Loucy (cell line): ENCODE measurements at regions not wholly inside any gene's neighbourhood (a gene's known extent, or its start where the extent isn't known, plus 50 kb on each side); places are given as distances from the start of the nearest gene placed in this dataset.
"Not testable (repeated sequence)": the region's sequence is repeated elsewhere in the genome, so short reads cannot be mapped to it uniquely, and the experiment has no call there.

Experiments used
- H2AFZ ChIP-seq: fragments of 200-600 bp; sonication (generic); 2 replicates; pipeline ENCODE4 v1.6.0; 2016; ENCODE audit warnings: antibody characterized with exemption, mild to moderate bottlenecking, low read length, moderate library complexity
- H3F3A ChIP-seq: fragments of 200-600 bp; 2 replicates; pipeline ENCODE4 v1.6.0; 2016; ENCODE audit warnings: antibody characterized with exemption, low read depth, mild to moderate bottlenecking
- H3K27me3 ChIP-seq: fragments of 200-600 bp; sonication (generic); 2 replicates; pipeline ENCODE4 v1.6.1; 2014; ENCODE audit warnings: low read length, mild to moderate bottlenecking; ENCODE audit not compliant: insufficient read depth, poor library complexity, severe bottlenecking
- H3K36me3 ChIP-seq: fragments of 200-600 bp; sonication (generic); 2 replicates; pipeline ENCODE4 v1.6.1; 2016; ENCODE audit warnings: low read length; ENCODE audit not compliant: insufficient read depth
- H3K4me1 ChIP-seq: fragments of 200-600 bp; sonication (generic); 2 replicates; pipeline ENCODE4 v1.5.1; 2014; ENCODE audit warnings: low read length, mild to moderate bottlenecking; ENCODE audit not compliant: insufficient read depth, poor library complexity, severe bottlenecking
- H3K4me2 ChIP-seq: fragments of 200-600 bp; sonication (generic); 2 replicates; pipeline ENCODE4 v1.6.0; 2014; ENCODE audit warnings: antibody characterized with exemption, low read length, low read depth, mild to moderate bottlenecking; ENCODE audit not compliant: poor library complexity, severe bottlenecking
- H3K4me3 ChIP-seq: fragments of 200-600 bp; sonication (generic); 2 replicates; pipeline ENCODE4 v1.5.1; 2014; ENCODE audit warnings: low read length, mild to moderate bottlenecking, mixed read lengths; ENCODE audit not compliant: poor library complexity, severe bottlenecking
- H3K79me2 ChIP-seq: fragments of 200-600 bp; sonication (generic); 2 replicates; pipeline ENCODE4 v1.6.1; 2014; ENCODE audit warnings: low read length; ENCODE audit not compliant: insufficient read depth
- H3K9ac ChIP-seq: fragments of 200-600 bp; sonication (generic); 2 replicates; pipeline ENCODE4 v1.6.0; 2014; ENCODE audit warnings: mild to moderate bottlenecking, low read depth, low read length, moderate library complexity; ENCODE audit not compliant: poor library complexity, severe bottlenecking
- H3K9me2 ChIP-seq: fragments of 200-600 bp; sonication (generic); replicated peaks from 2 replicates; pipeline ENCODE4 v1.6.1; 2016; ENCODE audit warnings: low read depth, low read length, mixed read lengths
- H3K9me3 ChIP-seq: fragments of 200-600 bp; sonication (generic); 2 replicates; pipeline ENCODE4 v1.6.1; 2014; ENCODE audit warnings: mild to moderate bottlenecking, antibody characterized with exemption, low read length, low read depth; ENCODE audit not compliant: insufficient read depth
- H4K20me1 ChIP-seq: fragments of 200-600 bp; sonication (generic); 2 replicates; pipeline ENCODE4 v1.6.0; 2014; ENCODE audit warnings: antibody characterized with exemption, low read length, mild to moderate bottlenecking; ENCODE audit not compliant: insufficient read depth, poor library complexity, severe bottlenecking
- EZH2phosphoT487 ChIP-seq: fragments of 200-600 bp; IDR thresholded peaks from 2 replicates; pipeline ENCODE4 v1.6.1; 2018; ENCODE audit warnings: antibody characterized with exemption, mild to moderate bottlenecking, moderate library complexity, borderline replicate concordance
- TF ChIP-seq, protein P1 (sequence below): fragments of 200-600 bp; sonication (generic); conservative IDR thresholded peaks from 2 replicates; pipeline ENCODE4 v1.5.1; 2014; ENCODE audit warnings: mild to moderate bottlenecking, antibody characterized with exemption, low read length

- H3K4me2 ChIP-seq, result no peak overlapping the region
- no peaks in the 10 kb centered on the region for H3F3A ChIP-seq
- no peaks in the 10 kb centered on the region for H3K36me3 ChIP-seq
- H3K9me2 ChIP-seq, result no peaks in the 10 kb centered on the region
- no peak overlapping the region for H3K9ac ChIP-seq
- no peak for TF ChIP-seq EZH2phosphoT487
- TF ChIP-seq, protein P1, sequence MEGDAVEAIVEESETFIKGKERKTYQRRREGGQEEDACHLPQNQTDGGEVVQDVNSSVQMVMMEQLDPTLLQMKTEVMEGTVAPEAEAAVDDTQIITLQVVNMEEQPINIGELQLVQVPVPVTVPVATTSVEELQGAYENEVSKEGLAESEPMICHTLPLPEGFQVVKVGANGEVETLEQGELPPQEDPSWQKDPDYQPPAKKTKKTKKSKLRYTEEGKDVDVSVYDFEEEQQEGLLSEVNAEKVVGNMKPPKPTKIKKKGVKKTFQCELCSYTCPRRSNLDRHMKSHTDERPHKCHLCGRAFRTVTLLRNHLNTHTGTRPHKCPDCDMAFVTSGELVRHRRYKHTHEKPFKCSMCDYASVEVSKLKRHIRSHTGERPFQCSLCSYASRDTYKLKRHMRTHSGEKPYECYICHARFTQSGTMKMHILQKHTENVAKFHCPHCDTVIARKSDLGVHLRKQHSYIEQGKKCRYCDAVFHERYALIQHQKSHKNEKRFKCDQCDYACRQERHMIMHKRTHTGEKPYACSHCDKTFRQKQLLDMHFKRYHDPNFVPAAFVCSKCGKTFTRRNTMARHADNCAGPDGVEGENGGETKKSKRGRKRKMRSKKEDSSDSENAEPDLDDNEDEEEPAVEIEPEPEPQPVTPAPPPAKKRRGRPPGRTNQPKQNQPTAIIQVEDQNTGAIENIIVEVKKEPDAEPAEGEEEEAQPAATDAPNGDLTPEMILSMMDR, result no peak
- H2AFZ ChIP-seq, result no peak overlapping the region
- H3K4me1 ChIP-seq, result no peaks in the 10 kb centered on the region
- no peaks in the 10 kb centered on the region for H3K27me3 ChIP-seq
- H3K4me3 ChIP-seq, result no peak overlapping the region
- no peaks in the 10 kb centered on the region for H3K9me3 ChIP-seq
- no peaks in the 10 kb centered on the region for H3K79me2 ChIP-seq
- H4K20me1 ChIP-seq, result no peaks in the 10 kb centered on the region
These were observed 233.4 kb downstream of the CD109 start for GRCh38 chr6:73929405-73929804.

DNA sequence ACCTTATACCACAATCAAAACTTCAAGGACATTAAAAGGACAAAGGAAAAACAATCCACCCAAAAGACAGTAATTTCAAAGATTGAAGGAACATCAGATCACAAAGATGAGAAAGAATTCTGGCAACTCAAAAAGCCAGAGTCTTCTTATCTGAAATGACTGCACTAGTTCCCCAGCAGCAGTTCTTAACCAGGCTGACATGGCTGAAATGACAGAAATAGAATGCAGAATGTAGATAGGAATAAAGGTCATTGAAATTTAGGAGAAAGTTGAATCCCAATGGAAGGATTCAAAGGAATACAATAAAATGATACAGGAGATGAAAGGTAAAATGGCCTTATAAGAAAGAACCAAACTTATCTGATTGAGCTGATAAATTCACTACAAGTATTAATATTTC, 231.4 kb downstream of the CD109 start:
- H3K9me2 ChIP-seq, result no peaks in the 10 kb centered on the region
- no peak overlapping the region for H3K9ac ChIP-seq
- no peak overlapping the region for H2AFZ ChIP-seq
- no peaks in the 10 kb centered on the region for H3F3A ChIP-seq
- no peak overlapping the region for H3K4me2 ChIP-seq
- H3K79me2 ChIP-seq, result no peaks in the 10 kb centered on the region
- TF ChIP-seq, protein P1, result no peak
- no peak for TF ChIP-seq EZH2phosphoT487
- H3K4me1 ChIP-seq, result no peaks in the 10 kb centered on the region
- no peaks in the 10 kb centered on the region for H4K20me1 ChIP-seq
- H3K9me3 ChIP-seq, result no peaks in the 10 kb centered on the region
- H3K36me3 ChIP-seq, result no peaks in the 10 kb centered on the region
- H3K4me3 ChIP-seq, result no peak overlapping the region
- H3K27me3 ChIP-seq, result no peaks in the 10 kb centered on the region

- not testable (repeated sequence) for H3K9me2 ChIP-seq, H3K4me1 ChIP-seq
These were observed 229.7 kb downstream of the CD109 start for GRCh38 chr6:73925703-73926102.

GRCh38 chr6:73923905-73924485, 228.0 kb downstream of the CD109 start:
- Histone ChIP-seq H3K9me3 (no peaks in the 10 kb centered on the region), H3K4me2 (no peak overlapping the region), H2AFZ (no peak overlapping the region), H3K79me2 (no peaks in the 10 kb centered on the region), H3K36me3 (no peaks in the 10 kb centered on the region), H3K4me3 (no peak overlapping the region), H3F3A (no peaks in the 10 kb centered on the region), H4K20me1 (no peaks in the 10 kb centered on the region), H3K9me2 (no peaks in the 10 kb centered on the region), H3K4me1 (no peaks in the 10 kb centered on the region), H3K27me3 (no peaks in the 10 kb centered on the region), H3K9ac (no peak overlapping the region)
- TF ChIP-seq EZH2phosphoT487, result no peak
- TF ChIP-seq, protein P1, result no peak

More at GRCh38 chr6:73925703-73926102, 229.7 kb downstream of the CD109 start:
- not testable (repeated sequence) for H3K4me2 ChIP-seq, H3K4me3 ChIP-seq, H3K27me3 ChIP-seq, H2AFZ ChIP-seq, H4K20me1 ChIP-seq, H3K79me2 ChIP-seq, H3K36me3 ChIP-seq, H3K9ac ChIP-seq, H3K9me3 ChIP-seq, H3F3A ChIP-seq
